ENCODE measurements at regions not wholly inside any gene's neighbourhood (a gene's known extent, or its start where the extent isn't known, plus 50 kb on each side); places are given as distances from the start of the nearest gene placed in this dataset.

DNA sequence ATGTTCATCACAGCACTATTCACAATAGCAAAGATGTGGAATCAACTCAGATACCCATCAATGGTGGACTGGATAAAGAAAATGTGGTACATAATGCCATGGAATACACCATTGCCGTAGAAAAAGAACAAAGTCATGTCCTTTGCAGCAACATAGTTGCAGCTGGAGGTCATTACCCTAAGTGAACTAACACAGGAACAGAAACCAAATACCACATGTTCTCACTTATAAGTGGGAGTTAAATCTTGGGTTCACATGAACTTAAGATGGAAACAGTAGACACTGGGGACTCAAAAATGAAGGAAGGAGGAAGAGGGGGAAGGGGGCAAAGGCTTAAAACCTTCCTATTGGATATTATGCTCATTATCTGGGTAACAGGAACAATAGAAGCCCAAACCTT, 228.1 kb upstream of the RAB6C start:
- DNase-seq (ENCODE audit: low spot score): no peak

DNA sequence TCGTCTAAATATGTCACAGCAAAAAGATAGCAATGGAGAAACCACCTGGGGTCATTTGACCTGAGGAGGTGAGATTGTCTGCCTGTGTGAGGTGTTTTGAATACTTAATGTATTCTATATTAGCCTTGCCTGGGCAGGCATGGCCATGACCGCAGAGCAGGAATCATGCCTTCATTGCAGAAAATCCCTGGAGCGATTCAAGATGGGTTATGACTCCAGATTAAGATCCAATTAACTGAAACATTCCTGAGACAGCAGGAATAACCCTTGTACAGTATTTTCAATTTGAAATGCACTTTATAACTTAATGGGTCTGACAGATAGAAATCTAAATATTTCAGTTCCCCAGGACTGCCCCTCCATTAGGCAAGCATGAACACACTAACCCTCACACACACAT, 227.3 kb upstream of the RAB6C start:
- no peak for DNase-seq (ENCODE audit: low spot score)

DNA sequence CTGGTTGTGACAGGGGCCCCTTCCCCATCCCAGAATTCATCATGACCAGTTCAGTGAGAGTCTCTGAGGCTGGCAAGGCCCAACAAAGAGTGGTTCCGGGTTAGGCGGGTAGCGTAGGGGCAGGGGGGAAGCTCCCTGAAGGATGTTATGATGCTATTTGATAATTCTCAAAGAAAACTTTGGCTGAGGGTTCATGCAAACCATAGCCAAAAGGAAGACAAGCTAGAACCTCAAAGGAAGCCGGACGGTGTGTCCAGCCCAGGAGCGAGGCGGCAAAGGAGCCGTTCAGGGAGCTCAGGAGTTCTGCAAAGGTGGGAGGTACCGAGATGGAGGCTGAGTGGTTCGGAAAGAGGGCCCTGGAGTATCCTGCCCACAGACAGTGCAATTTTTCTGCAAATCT, 226.8 kb upstream of the RAB6C start:
- DNase-seq (ENCODE audit: low spot score): no peak

DNA sequence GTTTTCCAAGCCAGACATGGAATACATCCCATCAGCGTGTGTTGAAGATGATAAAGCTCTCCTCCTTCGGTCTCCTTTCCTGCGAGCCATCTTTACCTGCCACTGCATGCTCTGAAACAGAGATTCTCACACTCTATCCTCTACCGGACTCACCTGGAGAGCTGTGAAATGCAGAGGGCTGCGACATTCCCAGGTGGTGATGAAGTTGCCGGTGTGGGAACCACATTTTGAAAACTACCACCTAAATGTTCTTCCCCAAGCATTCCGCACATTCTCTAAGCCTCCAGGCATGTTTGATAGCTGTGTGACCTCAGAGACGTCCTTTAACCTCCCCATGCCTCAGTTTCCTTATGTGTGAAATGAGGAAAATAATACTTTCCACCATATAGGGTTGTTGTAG, 226.2 kb upstream of the RAB6C start:
- DNase-seq (ENCODE audit: low spot score): no peak

DNA sequence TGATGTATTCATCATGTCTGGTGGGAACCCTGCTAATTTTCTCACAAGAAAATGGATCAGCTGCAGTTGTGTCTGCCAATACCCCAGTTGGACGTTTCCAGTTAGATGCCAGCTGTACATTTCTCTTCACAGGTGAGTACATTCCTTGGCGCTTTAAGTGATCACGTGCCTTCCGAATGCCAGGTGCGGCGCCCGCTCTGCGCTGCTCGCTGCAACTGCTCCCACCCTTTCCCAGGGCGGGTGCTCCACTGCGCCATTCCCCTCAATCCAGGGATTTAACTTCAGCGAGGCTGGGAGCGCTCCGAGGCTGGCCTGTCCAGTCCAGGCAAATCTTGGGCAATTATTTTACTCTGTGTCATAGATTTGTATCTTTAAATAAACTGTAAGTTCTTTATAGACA, 225.0 kb upstream of the RAB6C start:
- DNase-seq (ENCODE audit: low spot score): no peak

DNA sequence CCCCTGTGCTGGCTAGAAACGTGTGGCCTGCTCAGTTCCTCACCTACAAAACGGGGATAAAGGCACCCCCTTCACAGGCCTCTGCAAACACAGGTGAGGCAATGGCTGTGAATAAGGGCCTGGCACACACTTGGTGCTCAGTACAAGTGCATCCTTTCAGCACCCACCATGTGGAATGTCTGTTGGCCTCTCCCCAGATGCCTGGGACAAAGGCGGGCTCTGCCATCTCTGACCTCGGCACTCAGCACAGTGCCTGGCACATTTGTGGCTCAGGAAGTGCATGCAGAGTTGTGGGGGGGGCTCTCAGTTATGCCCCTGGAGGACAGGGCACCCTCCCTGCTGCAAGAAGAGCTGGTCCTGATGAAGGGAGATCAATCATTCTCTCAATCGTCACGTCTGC, 224.6 kb upstream of the RAB6C start:
- DNase-seq (ENCODE audit: low spot score): no peak

DNA sequence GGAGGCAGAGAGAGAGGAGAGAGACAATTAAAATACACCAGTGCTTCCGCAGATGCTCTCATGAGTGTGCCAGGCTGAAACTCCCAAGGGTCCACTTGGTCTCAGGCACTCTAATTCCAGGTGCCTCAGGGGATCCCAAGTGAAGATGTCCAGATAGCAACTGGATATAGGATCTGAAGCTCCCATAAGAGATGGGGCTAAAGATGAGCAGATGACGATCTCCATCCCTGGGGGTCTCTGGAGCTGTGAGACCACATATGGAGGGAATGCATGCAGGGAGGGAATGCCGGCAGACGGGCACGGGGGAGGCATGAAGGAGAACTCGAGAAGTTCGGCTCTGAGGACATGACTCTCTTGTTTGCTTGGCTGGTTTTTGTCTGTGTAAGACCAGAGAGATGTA, 223.7 kb upstream of the RAB6C start:
- no peak for DNase-seq (ENCODE audit: low spot score)

DNA sequence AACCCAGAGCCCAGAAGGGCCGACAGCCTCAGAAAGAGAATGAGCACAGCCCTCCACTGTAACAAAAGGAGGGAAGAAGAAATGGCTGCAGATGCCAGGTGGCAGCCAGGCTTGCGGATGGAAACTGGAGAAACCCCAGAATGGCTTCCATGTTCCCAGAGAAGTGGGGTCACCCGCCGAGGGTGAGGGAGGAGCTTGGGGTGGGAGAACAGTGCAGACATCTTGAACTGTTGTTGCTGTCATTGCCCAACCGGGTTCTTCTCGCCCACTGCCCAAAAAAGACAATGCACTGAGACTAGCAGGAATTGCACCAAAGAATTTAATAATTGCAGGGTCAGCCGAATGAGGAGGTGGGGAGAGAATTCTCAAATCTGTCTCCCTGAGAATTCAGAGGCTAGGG, 223.2 kb upstream of the RAB6C start:
- DNase-seq (ENCODE audit: low spot score): no peak

DNA sequence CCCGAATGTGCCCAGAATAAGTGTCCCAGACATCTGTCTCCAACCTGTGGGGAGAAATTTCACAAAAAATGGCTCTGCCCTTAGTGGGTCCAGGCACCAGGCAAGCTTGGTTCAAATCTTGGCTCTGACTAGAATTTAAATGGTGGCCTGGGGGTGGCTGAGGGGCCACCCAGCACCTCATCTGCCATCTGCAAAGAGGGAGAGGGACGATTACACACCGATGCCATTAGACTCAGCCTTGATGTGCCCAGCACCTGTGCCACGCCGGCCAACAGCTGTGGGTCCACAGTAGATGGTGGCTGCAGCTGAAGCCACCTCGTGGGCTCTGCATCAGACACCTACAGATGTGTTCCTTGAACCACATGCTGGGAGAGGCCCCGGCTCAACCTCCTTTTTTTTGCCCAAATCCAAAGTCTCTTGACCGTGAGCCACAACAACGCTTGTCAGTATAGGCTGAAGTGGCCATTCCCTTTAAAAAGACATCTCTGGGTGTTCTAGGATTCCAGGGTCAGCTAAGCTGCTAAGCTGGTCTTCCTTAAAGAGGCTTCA, 222.0 kb upstream of the RAB6C start:
- DNase-seq (ENCODE audit: low spot score): no peak

DNA sequence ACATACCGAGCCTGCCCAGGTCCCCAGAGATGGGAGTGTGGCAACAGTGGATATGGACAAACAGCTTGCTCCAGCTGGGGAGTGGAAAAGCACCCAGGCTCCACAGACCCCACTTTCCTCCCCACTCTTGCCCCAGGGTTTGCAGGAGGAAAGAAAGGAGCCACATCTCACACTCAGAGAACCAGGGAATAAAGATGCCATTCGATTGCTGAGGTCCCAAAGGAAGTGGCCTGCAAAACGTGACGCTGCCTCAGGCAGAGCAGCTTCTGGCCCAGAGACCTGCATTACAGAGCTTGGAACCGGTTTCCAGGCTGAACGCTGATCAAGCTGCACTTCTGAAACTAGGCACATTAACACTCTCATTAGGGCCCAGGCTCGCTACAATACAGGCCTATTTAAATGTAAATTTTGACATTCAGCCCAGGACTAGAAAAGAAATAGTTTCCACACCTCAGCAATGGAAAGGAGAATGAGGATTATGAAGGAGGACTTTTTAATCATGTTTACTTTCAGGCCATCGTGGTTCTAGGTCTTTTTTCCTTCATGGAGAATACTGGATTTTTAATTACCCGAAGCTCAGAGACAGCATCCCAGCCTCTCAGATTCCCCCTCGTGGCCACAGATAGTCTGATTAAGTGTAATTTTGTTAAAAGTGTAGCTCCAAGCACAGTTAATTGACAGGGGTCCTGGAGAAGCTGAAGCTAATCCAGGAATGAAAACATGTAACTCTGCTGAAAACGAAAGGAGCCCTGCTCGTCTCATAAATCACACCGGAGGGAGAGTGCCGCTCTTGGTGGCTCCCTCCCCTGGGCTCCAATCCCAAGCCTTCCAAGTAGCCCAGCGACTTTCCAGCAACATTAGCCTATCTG, 221.3 kb upstream of the RAB6C start:
- DNase-seq (ENCODE audit: low spot score): no peak

DNA sequence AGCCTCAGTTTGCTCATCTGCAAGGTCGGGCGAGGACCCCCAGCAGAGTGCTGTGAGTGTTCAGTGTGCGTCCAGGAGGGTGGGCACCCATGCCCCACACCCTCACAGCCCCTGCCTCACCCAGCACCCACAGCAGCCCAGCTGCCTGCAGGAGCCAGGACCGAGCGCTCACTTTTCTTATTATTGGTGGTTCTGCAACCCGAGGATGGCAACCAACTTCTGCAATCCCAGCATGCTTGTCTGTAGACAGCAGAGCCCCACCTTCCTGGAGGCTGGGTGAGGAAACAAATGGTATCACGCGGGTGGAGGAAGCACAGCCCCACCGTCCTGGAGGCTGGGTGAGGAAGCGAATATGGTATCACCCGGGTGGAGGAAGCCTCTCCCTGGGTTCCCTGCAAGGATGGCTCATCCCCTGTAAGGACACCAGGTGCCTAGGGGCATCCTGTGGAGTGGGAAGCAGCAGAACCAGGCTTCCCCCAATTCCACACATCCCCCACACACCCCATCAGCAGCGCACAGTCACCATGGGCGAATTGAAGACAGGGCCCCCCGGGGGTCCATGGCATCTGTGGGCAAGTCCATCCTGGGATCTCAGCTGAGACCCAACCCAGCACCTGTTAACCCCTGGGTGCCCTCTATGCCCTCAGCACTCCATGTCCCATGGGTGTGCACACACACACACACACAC, 220.5 kb upstream of the RAB6C start:
- DNase-seq (ENCODE audit: low spot score): no peak

DNA sequence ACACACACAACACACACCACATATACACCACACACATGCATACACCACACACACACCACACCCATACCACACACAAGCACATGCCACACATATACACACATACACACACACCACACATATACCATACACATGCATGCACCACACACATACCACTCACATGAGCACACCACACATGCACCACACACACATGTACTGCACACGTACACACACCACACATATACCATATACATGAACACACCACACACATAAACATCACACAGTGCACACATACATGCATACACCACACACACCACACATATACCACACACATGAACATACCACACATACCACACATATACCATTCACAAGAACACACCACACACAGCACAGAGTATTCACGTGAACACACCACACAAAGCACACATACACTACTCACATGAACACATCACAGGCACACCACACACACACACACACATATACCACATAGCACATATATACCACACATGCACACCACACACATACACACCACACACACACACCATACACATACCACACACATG, 219.9 kb upstream of the RAB6C start:
- DNase-seq (ENCODE audit: low spot score): no peak

DNA sequence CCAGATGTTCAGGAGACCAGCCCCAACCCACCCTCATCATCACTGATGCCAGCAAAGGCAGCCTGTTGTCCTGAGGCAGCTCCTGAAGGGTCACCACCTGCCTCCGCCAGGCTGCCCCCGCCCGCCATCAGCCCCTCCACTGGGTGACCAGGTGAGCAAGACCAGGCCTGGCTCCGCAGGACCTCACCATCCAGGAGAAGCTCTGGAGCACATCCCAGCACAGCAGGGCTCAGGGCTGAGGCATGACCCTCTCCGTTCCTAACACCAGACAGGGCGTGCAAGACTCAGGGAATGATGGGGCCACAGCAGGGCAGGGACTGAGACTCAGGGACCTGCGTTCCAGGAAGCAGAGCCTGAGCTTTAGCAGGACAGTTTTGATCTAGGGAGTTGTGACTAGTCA, 218.8 kb upstream of the RAB6C start:
- no peak for DNase-seq (ENCODE audit: low spot score)

DNA sequence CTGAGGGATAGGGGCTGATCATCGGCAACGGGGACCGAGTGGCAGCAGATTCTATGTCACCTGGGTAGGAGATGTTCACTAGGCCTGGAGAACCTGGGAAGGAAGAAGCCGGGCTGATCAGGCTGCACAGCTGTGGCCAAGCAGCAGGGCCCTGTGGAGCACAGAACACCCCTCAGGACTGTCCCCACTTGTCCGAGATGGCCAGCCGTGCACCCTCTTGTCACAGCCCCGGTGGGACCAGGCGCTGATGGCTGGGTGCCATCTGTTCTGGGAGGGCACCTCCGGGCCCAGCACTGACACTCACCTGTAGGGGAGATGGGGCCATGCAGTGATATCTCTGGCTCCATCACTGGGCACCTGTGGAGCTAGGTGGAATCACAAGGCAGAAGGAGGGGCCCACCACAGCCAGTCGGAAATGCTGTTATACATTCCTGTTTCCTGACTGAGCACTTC, 217.9 kb upstream of the RAB6C start:
- no peak for DNase-seq (ENCODE audit: low spot score)

DNA sequence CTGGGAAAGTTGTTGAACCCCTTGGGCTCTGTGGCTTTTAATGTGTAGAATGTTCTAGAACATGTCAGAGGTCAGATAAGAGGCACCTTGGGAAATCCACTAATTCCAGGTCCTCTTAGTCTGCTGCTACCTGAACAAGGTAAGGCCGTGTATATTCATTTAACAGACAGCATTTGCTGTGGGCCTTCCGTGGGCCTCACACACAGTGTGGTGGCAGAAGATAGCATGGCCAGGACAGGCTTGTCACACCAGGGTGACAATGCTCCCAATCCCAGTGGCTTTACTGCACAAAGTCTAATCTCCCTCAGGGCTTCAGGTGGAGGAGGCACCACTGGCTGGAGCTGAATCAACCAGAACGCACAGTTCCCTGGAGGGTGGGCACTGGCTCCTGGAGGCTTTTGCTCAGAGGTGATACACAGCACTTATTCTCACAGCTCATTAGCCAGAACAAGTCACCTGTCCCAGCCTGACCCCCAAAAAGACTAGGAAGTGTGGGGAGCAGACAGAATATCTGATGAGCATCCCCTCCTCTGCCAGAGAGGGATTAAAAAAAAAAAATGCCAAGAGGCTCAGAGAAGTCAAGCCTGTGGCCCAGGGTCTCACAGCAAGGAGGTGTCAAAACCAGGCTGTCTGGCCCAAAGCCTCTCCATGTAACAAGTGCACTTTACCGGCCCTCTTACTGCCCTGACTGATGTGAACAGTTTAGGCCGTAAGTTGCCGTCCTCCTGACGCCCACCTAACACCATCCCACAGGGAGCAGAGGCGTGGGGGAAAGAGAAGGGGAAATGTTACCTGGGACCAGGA, 216.9 kb upstream of the RAB6C start:
- DNase-seq (ENCODE audit: low spot score): no peak

DNA sequence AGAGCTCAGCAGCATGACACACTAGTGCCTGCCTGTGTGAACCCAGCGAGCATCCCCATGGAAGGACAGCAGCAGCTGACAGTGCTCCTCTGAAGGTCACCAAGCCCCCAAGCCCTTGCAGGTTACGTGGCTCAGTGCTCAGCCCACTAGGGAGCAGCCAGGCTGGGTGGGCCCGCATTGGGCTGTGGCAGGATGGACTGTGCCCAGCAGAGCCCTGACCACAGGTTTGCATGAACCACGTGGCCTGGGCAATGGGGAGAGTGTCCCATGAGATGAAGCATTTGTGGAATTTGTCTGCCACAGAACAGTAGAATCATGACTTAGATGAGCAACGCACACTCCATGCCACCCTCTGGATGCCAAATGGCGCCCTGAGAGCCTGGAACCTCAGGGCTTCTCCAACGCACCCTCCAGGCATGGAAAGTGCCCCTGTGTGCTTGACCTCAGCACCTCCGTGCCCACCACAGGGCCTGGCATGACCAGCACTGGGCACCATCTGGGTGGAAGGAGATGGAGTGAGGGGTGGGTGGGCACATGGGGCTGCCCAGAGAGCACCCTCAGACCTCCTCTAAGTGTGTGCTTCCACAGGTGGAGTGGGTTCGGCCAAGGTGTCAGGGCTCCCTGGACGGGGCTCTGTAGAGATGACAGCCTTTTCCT, 216.1 kb upstream of the RAB6C start:
- DNase-seq (ENCODE audit: low spot score): no peak

DNA sequence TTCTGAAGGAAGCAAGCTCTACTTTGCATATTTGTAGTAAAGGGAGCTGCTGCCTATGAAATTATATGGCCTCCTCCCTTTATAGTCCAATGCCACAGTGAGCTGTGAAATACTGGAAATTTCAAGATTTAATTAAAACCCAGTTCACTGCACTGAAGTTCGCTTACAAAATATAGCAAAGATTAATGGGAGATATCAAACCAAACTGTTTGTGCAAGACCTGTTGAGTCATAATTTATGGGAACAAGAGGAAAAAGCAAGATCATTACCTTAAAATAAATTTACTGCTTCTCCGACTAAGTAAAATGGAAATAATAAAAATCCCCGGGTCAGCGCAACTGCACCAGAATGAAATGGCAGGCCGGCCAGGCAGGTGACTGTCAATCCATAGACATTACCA, 215.5 kb upstream of the RAB6C start:
- DNase-seq (ENCODE audit: low spot score): no peak

DNA sequence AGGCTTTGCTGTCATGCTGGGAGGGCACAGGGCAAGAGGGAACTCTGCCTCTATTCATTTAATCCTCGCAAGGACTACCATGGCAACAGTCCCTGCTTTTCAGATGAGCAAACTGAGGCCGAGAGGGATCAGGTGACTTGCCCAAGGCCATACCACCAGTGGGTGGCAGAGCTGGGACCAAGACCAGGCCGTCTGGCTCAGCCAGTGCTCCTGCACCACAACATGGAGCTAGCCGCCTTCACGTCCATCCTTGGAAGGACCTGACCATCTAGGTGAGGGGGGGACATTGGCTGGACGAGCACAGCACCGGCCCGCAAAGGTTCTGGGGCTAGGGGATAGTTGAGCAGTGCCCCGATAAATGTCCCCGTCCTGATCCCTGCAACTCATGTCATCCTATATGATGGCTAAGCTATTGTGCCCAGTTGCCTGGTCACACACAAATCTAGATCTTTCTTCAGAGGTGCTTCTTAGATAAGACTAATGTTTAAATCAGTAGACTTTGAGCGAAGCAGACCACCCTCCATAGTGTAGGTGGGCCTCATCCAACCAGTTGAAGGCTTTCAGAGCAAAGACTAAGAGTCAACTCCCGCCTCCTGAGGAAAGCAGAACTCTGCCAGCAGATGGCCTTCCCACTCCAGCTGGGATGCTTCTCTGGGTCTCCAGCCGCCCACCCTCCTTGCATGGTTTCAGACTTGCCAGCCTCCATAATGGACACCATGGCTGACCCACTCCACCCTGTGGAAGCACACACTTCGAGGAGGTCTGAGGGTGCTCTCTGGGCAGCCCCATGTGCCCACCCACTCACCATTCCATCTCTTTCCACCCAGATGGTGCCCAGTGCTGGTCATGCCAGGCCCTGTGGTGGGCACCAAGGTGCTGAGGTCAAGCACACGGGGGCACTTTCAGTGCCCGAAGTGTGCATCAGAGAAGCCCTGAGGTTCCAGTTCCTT, 214.8 kb upstream of the RAB6C start:
- DNase-seq (ENCODE audit: low spot score): no peak

DNA sequence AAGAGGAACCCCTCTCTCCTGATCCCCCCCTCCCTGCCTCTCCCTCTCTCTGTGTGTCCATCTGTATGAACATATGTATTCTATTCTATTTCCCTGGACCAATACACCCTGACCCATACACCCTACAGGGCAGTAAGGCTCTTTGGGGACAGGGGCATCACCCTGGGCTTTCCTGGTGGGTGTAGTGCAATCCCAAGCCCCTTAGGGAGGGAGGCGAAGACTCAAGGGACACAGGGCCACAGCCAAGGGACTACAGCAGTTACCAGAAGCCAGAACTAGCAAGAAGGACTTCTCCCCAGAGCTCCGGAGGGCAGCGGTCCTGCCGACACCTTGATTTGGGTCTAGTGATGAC, 214.2 kb upstream of the RAB6C start:
- DNase-seq (ENCODE audit: low spot score): no peak

DNA sequence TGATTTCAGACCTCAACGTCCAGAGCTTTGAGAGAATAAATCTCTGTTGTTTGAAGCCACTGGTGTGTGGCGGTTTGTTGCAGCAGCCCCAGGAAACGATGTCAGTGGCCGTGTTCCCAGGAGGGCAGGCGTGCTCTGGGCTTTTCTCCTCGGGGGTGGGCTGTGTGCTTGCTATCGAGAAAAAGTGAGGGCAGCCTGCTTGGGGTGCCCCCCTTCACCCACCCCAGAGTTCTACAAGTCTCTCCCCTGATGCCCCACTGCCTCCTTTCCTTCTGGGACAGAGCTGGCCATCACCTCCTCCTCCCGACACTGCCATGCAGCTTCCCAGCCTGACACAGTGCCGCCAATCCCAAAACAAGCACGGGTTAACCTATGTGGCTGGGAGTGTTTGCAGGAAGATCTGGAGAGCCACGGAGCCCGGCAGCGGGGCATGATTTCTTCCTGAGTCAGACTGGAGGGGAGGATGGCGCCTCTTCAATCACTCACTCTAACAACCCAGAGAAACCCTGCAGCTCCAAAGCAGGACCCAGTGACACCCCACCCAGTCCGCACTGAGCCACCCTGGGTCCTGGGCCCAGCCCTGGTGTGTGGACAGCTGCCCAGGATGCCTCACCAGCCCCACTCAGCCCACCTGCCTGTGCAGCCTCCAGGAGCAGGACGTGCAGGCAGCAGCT, 213.7 kb upstream of the RAB6C start:
- DNase-seq (ENCODE audit: low spot score): no peak
